ENCODE measurements at regions not wholly inside any gene's neighbourhood (a gene's known extent, or its start where the extent isn't known, plus 50 kb on each side); places are given as distances from the start of the nearest gene placed in this dataset.

DNA sequence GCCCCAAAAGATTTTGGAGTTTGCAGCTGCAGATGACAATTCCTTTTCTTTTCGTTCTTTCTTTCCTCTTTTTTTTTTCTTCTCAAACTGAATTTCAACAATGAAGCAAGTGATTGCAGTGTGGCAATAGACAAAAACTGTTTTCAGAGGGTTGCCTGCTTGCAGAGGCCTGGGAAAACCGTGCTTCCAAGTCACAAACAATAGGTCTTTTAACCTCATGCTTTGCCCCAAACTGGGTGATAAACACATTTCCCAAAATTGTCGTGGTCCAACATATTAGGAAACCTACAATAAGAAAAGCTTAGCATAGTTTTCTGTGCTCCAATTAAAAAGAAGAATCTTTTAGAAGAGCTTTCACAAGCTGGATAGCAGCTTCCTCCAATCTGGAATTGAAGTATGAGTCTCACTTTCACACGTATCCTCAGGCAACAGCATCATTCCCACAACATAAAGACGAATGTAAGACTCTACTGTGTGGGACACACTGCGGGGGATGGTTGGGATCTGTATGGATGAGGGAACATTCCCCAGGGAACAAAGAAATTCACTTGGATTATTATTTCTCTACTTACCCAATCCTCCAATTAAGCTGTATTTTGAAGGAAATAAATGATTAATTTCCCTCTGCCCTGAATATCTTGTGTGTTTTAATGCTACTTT lies 656.1 kb downstream of the RNF144A start:
- Histone ChIP-seq H3K36me3 (no peaks in the 10 kb centered on the region), H3K4me3 (replicated peaks in 1 of 3) (no peak overlapping the region), H3K9me3 (no peaks in the 10 kb centered on the region), H3K4me1 (no peaks in the 10 kb centered on the region), H3K27me3 (no peaks in the 10 kb centered on the region), H3K27ac (no peak overlapping the region)
- no peak for TF ChIP-seq POLR2A (IDR thresholded peaks at IDR 0.05)
- no peak for DNase-seq
- WGBS, 2 donors = 68 to 75% methylated on average over 6 of the region's 6 CpGs
- intact Hi-C loops (cut with DNase I) = no loop called here

DNA sequence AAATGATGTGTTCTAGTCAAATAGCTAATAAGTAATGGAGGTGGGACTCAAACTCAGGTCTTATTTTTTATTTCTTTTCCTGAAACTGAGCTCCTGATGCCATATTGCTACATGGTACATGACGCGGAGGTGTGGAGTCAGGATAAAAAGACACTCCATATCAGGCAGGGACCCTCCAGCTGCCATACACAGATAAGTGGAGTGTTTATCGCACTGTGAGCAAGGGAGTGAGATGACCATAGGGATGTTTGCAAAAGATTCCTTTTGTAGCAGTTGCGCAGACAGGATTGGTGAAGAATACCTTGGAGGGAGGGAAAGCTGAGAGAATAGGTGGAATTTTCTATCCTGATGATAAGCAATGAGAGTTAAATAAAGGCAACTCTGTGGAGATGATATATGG lies 657.2 kb downstream of the RNF144A start:
- no peak for DNase-seq
- Histone ChIP-seq H3K9me3 (no peaks in the 10 kb centered on the region), H3K4me3 (replicated peaks in 1 of 3) (no peak overlapping the region), H3K27ac (no peak overlapping the region), H3K36me3 (no peaks in the 10 kb centered on the region), H3K27me3 (no peaks in the 10 kb centered on the region), H3K4me1 (no peaks in the 10 kb centered on the region)
- TF ChIP-seq, protein P1, sequence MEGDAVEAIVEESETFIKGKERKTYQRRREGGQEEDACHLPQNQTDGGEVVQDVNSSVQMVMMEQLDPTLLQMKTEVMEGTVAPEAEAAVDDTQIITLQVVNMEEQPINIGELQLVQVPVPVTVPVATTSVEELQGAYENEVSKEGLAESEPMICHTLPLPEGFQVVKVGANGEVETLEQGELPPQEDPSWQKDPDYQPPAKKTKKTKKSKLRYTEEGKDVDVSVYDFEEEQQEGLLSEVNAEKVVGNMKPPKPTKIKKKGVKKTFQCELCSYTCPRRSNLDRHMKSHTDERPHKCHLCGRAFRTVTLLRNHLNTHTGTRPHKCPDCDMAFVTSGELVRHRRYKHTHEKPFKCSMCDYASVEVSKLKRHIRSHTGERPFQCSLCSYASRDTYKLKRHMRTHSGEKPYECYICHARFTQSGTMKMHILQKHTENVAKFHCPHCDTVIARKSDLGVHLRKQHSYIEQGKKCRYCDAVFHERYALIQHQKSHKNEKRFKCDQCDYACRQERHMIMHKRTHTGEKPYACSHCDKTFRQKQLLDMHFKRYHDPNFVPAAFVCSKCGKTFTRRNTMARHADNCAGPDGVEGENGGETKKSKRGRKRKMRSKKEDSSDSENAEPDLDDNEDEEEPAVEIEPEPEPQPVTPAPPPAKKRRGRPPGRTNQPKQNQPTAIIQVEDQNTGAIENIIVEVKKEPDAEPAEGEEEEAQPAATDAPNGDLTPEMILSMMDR (IDR thresholded peaks at IDR 0.05) = no peak
- TF ChIP-seq POLR2A (IDR thresholded peaks at IDR 0.05) = no peak
- 70 to 74% methylated on average over 4 of the region's 4 CpGs for WGBS, 2 donors
- intact Hi-C loops (cut with DNase I) = no loop called here

DNA sequence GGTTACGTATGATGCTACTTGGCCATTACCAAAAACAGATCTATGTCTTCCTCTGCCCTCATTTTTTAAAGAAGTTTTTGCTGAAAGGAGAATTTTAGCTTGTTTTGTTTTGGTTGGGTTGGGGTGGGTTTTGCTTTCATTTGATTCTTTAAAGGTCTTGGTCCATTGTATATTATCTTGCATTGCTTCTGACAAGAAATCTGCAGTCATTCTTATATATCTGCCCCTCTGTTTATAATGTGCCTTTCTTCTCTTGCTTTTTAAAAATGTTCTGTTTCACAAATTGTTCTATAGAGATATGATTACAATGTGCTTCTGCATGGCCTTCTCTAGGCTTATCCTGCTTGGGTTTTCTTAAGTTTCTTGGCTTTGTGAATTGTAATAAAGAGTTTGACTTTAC lies 660.6 kb downstream of the RNF144A start:
- no peaks in the 10 kb centered on the region for H3K4me1 ChIP-seq
- intact Hi-C loops (cut with DNase I) = no loop called here
- H3K36me3 ChIP-seq = no peaks in the 10 kb centered on the region
- H3K4me3 ChIP-seq (replicated peaks in 1 of 3) = no peak overlapping the region
- H3K27ac ChIP-seq = no peak overlapping the region
- no peaks in the 10 kb centered on the region for H3K9me3 ChIP-seq
- no peaks in the 10 kb centered on the region for H3K27me3 ChIP-seq
- DNase-seq = no peak
- 91 to 96% methylated on average over 1 of the region's 1 CpG for WGBS, 2 donors
- TF ChIP-seq, protein P1 (IDR thresholded peaks at IDR 0.05) = no peak

DNA sequence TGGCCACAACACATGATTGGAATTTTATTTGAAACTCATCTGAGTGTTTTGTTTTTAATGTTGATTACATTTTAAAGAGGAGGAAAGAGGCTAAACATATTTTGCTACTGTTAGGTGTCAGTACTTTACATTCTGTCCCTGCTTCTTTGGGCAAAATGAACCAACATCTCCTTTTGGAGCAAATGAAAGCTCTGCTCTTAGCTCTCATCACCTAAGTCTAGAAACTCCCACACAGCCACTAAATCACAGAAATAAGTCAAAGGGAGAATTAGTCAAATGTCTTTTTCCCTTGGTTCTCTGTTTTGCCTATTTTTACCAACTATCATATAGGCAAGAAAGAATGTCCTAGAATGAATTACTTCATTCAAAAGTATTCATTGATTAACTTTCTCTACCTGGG lies 666.8 kb downstream of the RNF144A start:
- intact Hi-C loops (cut with DNase I) = no loop called here
- Histone ChIP-seq H3K4me3 (replicated peaks in 1 of 3) (no peak overlapping the region), H3K9me3 (no peaks in the 10 kb centered on the region), H3K27me3 (no peaks in the 10 kb centered on the region), H3K27ac (no peak overlapping the region), H3K4me1 (no peaks in the 10 kb centered on the region), H3K36me3 (no peaks in the 10 kb centered on the region)
- TF ChIP-seq POLR2A (IDR thresholded peaks at IDR 0.05) = no peak
- TF ChIP-seq, protein P1 (IDR thresholded peaks at IDR 0.05) = no peak
- DNase-seq = no peak

DNA sequence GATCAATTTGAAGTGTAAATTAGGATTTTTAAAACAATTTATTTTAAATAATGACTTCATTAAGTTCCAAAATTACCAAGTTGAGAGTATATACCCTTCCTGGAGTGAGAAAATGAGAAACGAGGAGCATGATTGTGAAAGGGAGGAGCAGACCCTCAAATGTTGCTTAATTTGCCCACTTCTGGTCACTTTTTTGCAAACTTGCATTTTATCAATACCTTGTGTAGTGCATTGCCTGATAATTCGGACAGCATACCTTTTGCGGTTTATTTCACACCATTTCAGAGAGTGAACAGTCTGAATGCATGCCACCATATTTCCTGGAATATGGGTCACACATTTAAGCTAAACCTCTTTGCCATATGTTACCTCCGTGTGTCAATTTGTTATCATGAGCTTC lies 669.7 kb downstream of the RNF144A start:
- Histone ChIP-seq H3K27me3 (no peaks in the 10 kb centered on the region), H3K4me3 (replicated peaks in 1 of 3) (no peak overlapping the region), H3K9me3 (no peaks in the 10 kb centered on the region), H3K27ac (no peak overlapping the region), H3K36me3 (no peaks in the 10 kb centered on the region), H3K4me1 (no peaks in the 10 kb centered on the region)
- DNase-seq = no peak
- TF ChIP-seq, protein P1 (IDR thresholded peaks at IDR 0.05) = no peak
- TF ChIP-seq POLR2A (IDR thresholded peaks at IDR 0.05) = no peak
- WGBS, 2 donors = 85 to 91% methylated on average over 4 of the region's 4 CpGs
- intact Hi-C loops (cut with DNase I) = no loop called here

DNA sequence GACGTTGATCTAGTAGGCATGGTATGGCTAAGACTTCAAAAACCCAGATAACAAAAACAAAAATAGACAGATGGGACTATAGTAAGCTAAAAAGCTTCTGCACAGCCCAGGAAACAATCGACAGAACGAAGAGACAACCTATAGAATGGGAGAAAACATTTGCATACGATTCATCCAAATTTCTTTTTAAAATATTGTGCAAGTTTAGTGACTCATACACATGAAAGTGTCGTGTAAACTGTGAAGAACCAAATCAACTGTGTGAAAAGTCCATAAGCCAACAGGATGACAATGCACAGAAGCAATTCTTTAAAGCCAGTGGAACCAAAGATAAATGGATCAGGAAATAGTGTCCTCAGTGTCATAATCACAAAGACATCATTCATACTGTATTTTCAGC lies 671.1 kb downstream of the RNF144A start:
- no peak for DNase-seq
- H3K27me3 ChIP-seq = no peaks in the 10 kb centered on the region
- WGBS, 2 donors = 83 to 93% methylated on average over 5 of the region's 5 CpGs

More for the DNA sequence above, 671.1 kb downstream of the RNF144A start:
- intact Hi-C loops (cut with DNase I) = no loop called here
- H3K36me3 ChIP-seq = no peaks in the 10 kb centered on the region
- H3K4me1 ChIP-seq = no peaks in the 10 kb centered on the region
- H3K27ac ChIP-seq = no peak overlapping the region
- no peak overlapping the region for H3K4me3 ChIP-seq (replicated peaks in 1 of 3)
- TF ChIP-seq, protein P1 (IDR thresholded peaks at IDR 0.05) = no peak
- no peak for TF ChIP-seq POLR2A (IDR thresholded peaks at IDR 0.05)
- H3K9me3 ChIP-seq = no peaks in the 10 kb centered on the region
